Astrocyte (in vitro differentiated cells and primary cell): ENCODE measurements at regions not wholly inside any gene's neighbourhood (a gene's known extent, or its start where the extent isn't known, plus 50 kb on each side); places are given as distances from the start of the nearest gene placed in this dataset.
"Not testable (repeated sequence)": the region's sequence is repeated elsewhere in the genome, so short reads cannot be mapped to it uniquely, and the experiment has no call there.

Experiments
- DNase-seq: peaks from one replicate; pipeline ENCODE4 v3.0.0-alpha.2; 2010; ENCODE audit warnings: low read depth
- FAIRE-seq: peaks from 2 replicates; lab custom pipeline; 2011; peaks lifted over from hg19 to GRCh38; lab: Jason Lieb, UNC
- H2AFZ ChIP-seq: 2 replicates; pipeline ENCODE4 v1.6.0; 2012; ENCODE audit warnings: low read depth, low read length, inconsistent platforms
- H3K27ac ChIP-seq: 2 replicates; pipeline ENCODE4 v1.5.1; 2011; ENCODE audit warnings: low read depth, low read length, inconsistent platforms
- H3K27me3 ChIP-seq: 2 replicates; pipeline ENCODE4 v1.6.0; 2011; ENCODE audit warnings: low read length, inconsistent platforms; ENCODE audit not compliant: insufficient read depth
- H3K36me3 ChIP-seq: 2 replicates; pipeline ENCODE4 v1.5.1; 2011; ENCODE audit warnings: low read length, inconsistent platforms; ENCODE audit not compliant: insufficient read depth
- H3K4me1 ChIP-seq: 2 replicates; pipeline ENCODE4 v1.5.1; 2011; ENCODE audit warnings: low read length, inconsistent platforms; ENCODE audit not compliant: insufficient read depth
- H3K4me2 ChIP-seq: 2 replicates; pipeline ENCODE4 v1.6.0; 2012; ENCODE audit warnings: low read length, inconsistent platforms
- H3K4me3 ChIP-seq: 2 replicates; pipeline ENCODE4 v1.5.1; 2011; ENCODE audit warnings: low read depth, mild to moderate bottlenecking, low read length, inconsistent platforms; ENCODE audit not compliant: insufficient read depth
- H3K79me2 ChIP-seq: 2 replicates; pipeline ENCODE4 v1.6.0; 2012; ENCODE audit warnings: mild to moderate bottlenecking, low read length, inconsistent platforms; ENCODE audit not compliant: insufficient read depth
- H3K9ac ChIP-seq: 2 replicates; pipeline ENCODE4 v1.6.0; 2012; ENCODE audit warnings: mild to moderate bottlenecking, low read length, inconsistent platforms
- H3K9me3 ChIP-seq: 2 replicates; pipeline ENCODE4 v1.5.1; 2012; ENCODE audit warnings: low read depth, mild to moderate bottlenecking, low read length, inconsistent platforms; ENCODE audit not compliant: insufficient read depth
- H4K20me1 ChIP-seq: 2 replicates; pipeline ENCODE4 v1.6.0; 2012; ENCODE audit warnings: low read length, inconsistent platforms; ENCODE audit not compliant: insufficient read depth
- H3K27ac Mint-ChIP-seq: one replicate; pipeline ENCODE4 v1.8.0; 2021; ENCODE audit warnings: mild to moderate bottlenecking, mixed read lengths; ENCODE audit not compliant: unreplicated experiment
- H3K27me3 Mint-ChIP-seq: one replicate; pipeline ENCODE4 v1.8.0; 2021; ENCODE audit warnings: low read depth, mixed read lengths; ENCODE audit not compliant: unreplicated experiment
- H3K36me3 Mint-ChIP-seq: one replicate; pipeline ENCODE4 v1.8.0; 2021; ENCODE audit warnings: low read depth, mixed read lengths; ENCODE audit not compliant: unreplicated experiment
- H3K4me1 Mint-ChIP-seq: one replicate; pipeline ENCODE4 v1.8.0; 2021; ENCODE audit warnings: low read depth, mixed read lengths; ENCODE audit not compliant: unreplicated experiment
- H3K4me3 Mint-ChIP-seq: one replicate; pipeline ENCODE4 v1.8.0; 2021; ENCODE audit warnings: mild to moderate bottlenecking, moderate library complexity, mixed read lengths; ENCODE audit not compliant: unreplicated experiment
- H3K9me3 Mint-ChIP-seq: one replicate; pipeline ENCODE4 v1.8.0; 2021; ENCODE audit warnings: mild to moderate bottlenecking, mixed read lengths; ENCODE audit not compliant: unreplicated experiment
- EZH2 ChIP-seq: IDR thresholded peaks from 2 replicates; pipeline ENCODE4 v1.6.1; 2012; ENCODE audit warnings: mild to moderate bottlenecking, low read length, inconsistent platforms; ENCODE audit not compliant: insufficient read depth
- TF ChIP-seq, protein P1 (sequence below): IDR thresholded peaks from 2 replicates; pipeline ENCODE4 v1.5.1; 2011; ENCODE audit warnings: low read depth, mild to moderate bottlenecking, inconsistent platforms, low read length, moderate library complexity; ENCODE audit not compliant: insufficient read depth

DNA sequence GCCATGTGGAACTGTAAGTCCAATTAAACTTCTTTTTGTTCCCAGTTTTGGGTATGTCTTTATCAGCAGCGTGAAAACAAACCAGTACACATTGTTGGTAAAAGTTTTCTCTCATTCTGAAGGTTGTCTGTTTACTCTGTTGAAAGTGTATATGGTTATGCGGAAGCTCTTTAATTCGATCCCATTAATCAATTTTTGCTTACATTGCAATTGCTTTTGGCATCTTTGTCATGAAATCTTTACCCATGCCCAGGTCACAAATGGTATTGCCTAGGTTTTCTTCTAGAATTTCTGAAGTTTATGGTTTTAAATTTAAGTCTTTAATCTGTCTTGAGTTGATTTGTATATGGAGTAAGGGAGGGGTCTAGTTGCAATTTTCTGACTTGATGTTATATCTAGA is 1901.9 kb downstream of the MAT2B start:
- Histone ChIP-seq H3K79me2 (no peaks in the 10 kb centered on the region), H3K27me3 (no peaks in the 10 kb centered on the region), H3K9ac (no peak overlapping the region), H3K27ac (no peak overlapping the region), H3K36me3 (no peaks in the 10 kb centered on the region), H3K4me1 (no peaks in the 10 kb centered on the region), H3K4me3 (no peak overlapping the region), H2AFZ (no peak overlapping the region), H3K4me2 (no peak overlapping the region), H3K9me3 (peaks cover 4% of the 10 kb centered on the region), H4K20me1 (no peaks in the 10 kb centered on the region)
- DNase-seq (no peak), FAIRE-seq (no peak)
- Mint-ChIP-seq H3K4me3 (no peak overlapping the region), H3K9me3 (peaks cover 8% of the 10 kb centered on the region), H3K27ac (no peak overlapping the region), H3K27me3 (no peaks in the 10 kb centered on the region), H3K4me1 (no peaks in the 10 kb centered on the region), H3K36me3 (no peaks in the 10 kb centered on the region)
- no peak for TF ChIP-seq EZH2
- TF ChIP-seq, protein P1, sequence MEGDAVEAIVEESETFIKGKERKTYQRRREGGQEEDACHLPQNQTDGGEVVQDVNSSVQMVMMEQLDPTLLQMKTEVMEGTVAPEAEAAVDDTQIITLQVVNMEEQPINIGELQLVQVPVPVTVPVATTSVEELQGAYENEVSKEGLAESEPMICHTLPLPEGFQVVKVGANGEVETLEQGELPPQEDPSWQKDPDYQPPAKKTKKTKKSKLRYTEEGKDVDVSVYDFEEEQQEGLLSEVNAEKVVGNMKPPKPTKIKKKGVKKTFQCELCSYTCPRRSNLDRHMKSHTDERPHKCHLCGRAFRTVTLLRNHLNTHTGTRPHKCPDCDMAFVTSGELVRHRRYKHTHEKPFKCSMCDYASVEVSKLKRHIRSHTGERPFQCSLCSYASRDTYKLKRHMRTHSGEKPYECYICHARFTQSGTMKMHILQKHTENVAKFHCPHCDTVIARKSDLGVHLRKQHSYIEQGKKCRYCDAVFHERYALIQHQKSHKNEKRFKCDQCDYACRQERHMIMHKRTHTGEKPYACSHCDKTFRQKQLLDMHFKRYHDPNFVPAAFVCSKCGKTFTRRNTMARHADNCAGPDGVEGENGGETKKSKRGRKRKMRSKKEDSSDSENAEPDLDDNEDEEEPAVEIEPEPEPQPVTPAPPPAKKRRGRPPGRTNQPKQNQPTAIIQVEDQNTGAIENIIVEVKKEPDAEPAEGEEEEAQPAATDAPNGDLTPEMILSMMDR = no peak

DNA sequence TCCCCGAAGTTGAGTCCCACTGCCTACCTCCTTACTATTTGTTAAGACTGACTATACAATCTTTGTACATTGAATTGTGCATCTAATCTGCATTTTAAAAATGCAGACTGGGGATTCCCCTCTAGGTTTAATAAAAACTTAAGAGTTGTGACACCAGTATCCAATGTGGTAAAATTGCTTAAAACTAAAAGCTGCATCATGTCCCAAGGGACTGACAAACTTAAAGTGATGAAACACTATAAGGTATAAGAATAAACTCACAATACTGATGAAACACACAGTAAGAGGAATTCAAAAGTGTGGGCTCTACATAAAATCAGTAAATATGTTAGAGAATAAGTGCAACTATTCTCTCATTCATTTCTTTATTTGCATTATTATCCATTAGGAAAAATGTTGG is 1905.1 kb downstream of the MAT2B start:
- H3K4me1 Mint-ChIP-seq = no peaks in the 10 kb centered on the region
- Histone ChIP-seq H3K36me3 (no peaks in the 10 kb centered on the region), H3K4me3 (no peak overlapping the region), H3K27ac (no peak overlapping the region), H4K20me1 (no peaks in the 10 kb centered on the region), H3K9me3 (peaks cover 4% of the 10 kb centered on the region), H3K9ac (no peak overlapping the region), H3K27me3 (no peaks in the 10 kb centered on the region), H2AFZ (no peak overlapping the region), H3K4me2 (no peak overlapping the region), H3K79me2 (no peaks in the 10 kb centered on the region), H3K4me1 (no peaks in the 10 kb centered on the region)
- H3K27me3 Mint-ChIP-seq = no peaks in the 10 kb centered on the region
- peaks cover 12% of the 10 kb centered on the region for H3K9me3 Mint-ChIP-seq
- H3K4me3 Mint-ChIP-seq = no peak overlapping the region
- DNase-seq (no peak), FAIRE-seq (no peak)
- no peak overlapping the region for H3K27ac Mint-ChIP-seq
- H3K36me3 Mint-ChIP-seq = no peaks in the 10 kb centered on the region
- TF ChIP-seq, protein P1 = no peak
- TF ChIP-seq EZH2 = no peak

DNA sequence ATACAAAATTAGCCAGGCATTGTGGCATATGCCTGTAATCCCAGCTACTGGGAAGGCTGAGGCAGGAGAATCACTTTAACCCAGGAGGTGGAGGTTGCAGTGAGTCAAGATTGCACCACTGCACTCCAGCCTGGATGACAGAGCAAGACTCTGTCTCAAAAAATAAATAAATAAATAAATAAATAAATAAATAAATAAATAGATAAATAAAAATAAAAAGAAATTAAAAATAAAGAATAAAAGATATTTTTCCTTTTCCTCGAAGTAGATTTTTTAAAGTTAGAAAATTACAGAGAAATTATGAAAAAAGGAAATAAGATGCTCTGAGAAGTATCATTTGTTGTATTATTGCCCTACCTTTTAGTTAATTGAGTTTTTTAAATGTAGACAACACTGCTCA is 1906.1 kb downstream of the MAT2B start:
- H3K4me3 Mint-ChIP-seq, DNase-seq, FAIRE-seq, H3K79me2 ChIP-seq, H3K36me3 Mint-ChIP-seq, H3K9me3 ChIP-seq, H3K4me1 ChIP-seq, H3K27me3 Mint-ChIP-seq, H3K4me1 Mint-ChIP-seq, H3K27ac Mint-ChIP-seq, H3K27me3 ChIP-seq, H3K4me3 ChIP-seq, H2AFZ ChIP-seq, H3K9ac ChIP-seq, H3K36me3 ChIP-seq, H3K4me2 ChIP-seq, H4K20me1 ChIP-seq, H3K27ac ChIP-seq, H3K9me3 Mint-ChIP-seq: not testable (repeated sequence)
